ENCODE measurements at regions not wholly inside any gene's neighbourhood (a gene's known extent, or its start where the extent isn't known, plus 50 kb on each side); places are given as distances from the start of the nearest gene placed in this dataset.

- no peak for DNase-seq (ENCODE audit: low read depth)
- in situ Hi-C loops (cut with HindIII; ENCODE audit: low pct_unique_long_range_greater_than_20kb, low sequenced_read_pairs), result no loop called here
These were observed 981.9 kb downstream of the TUSC7 start for GRCh38 chr3:117691526-117691925.

DNA sequence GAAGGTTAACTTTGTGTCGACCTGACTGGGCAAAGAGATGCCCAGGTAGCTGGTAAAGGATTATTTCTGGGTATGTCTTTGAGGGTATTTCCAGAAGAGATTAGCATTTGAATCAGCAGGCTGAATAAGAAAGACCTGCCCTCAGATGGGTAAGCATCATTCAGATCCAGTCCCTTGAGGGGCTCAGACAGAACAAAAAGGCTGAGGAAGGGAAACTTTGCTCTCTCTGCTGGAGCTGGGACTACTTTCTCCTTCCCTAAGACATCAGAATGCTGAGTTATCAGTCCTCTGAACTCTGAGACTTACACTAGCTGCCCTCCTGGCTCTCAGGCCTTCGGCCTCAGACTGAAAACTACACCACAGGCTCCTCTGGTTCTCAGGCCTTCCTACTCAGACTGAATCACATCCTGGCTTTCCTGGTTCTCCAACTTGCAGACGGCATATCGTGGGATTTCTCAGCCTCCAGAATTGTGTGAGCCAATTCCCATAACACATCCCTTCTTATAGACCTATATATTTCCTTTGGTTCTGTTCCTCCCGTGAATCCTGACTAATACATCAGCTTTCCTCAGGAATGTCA, 982.9 kb downstream of the TUSC7 start:
- in situ Hi-C loops (cut with HindIII; ENCODE audit: low pct_unique_long_range_greater_than_20kb, low sequenced_read_pairs), result no loop called here
- DNase-seq (ENCODE audit: low read depth), result no peak

- in situ Hi-C loops (cut with HindIII; ENCODE audit: low pct_unique_long_range_greater_than_20kb, low sequenced_read_pairs), result no loop called here
- DNase-seq (ENCODE audit: low read depth), result no peak
These were observed 985.7 kb downstream of the TUSC7 start for GRCh38 chr3:117695321-117695720.

DNA sequence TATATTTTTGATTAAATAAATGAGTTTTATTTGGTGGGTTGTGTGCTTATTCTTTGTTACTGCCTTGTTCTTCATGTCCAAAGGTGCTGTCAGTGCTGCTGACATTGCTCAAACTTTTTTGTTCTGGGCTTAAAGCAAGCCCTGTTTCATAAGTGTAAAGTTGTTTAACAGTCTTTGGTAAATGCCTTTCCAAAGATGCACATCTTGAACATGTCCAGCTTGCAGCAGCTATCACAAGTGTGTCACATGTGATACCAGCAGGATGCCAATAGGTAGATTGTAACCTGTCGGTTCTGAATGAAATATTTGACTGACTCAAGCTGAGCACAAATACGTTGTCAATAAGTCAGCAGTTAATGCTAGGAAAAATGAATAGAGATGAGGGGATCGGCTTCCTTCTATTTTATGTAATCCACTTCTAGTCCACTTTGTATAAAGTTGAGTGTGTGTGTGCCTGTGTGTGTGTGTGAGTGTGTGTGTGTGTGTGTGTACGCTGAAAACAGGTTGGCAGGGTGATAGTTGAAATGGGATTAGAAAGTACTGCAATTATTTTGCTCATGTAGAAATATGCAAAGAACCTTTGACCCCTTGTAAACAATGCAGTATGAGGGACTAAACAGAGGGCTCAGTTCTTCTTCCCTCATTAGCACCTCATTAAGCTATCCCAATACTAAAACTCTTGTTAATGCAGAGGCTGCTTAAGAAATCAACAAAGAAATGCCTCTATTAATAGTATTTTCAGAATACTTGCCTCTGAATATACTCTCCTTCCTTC, 986.5 kb downstream of the TUSC7 start:
- in situ Hi-C loops (cut with HindIII; ENCODE audit: low pct_unique_long_range_greater_than_20kb, low sequenced_read_pairs), result no loop called here
- DNase-seq (ENCODE audit: low read depth), result no peak

DNA sequence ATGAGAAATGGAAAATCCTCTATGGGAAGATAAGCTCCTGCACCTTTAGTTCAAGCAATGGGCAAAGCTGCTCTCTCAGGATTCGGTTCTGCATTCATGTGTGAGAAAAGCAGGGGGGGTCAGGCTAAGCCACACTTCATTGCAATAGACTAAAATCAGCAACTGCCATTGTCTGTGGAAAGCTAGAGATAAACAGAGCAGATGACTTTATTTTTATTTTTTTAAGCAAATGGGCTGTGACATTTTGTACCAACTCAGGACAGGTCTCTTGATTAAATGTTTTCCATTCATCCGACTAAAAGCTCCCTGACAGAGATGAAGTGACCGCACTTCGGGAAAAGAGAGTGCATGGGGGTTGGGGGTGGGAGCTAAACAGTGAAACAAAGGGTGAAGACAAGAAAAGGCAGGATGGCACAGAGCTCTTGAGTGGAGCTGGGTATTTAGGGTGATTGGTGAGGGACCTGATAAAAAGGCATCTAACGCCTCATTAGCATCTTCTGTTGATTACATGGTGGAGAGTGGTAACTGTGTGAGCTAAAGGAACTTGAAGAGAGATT, 987.4 kb downstream of the TUSC7 start:
- no peak for DNase-seq (ENCODE audit: low read depth)
- in situ Hi-C loops (cut with HindIII; ENCODE audit: low pct_unique_long_range_greater_than_20kb, low sequenced_read_pairs), result no loop called here

DNA sequence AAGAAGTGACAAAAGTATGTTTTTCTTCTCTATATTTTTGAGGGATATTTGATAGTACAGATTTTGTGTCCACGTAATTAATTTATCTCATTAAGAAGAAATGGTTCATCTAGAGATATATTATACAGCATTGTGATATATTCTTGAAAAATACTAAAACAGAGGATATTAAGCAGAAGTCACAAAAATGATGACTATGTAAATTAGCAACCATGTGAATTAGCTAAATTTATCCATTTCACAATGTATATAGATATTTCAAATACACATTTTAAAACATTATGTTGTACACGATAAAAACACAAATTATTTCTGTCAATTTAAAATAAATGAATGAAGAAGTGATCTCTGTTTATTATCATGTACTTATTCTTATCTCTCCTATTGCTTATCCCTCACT, 989.5 kb downstream of the TUSC7 start:
- no peak for DNase-seq (ENCODE audit: low read depth)
- in situ Hi-C loops (cut with HindIII; ENCODE audit: low pct_unique_long_range_greater_than_20kb, low sequenced_read_pairs), result no loop called here

- no peak for DNase-seq (ENCODE audit: low read depth)
- in situ Hi-C loops (cut with HindIII; ENCODE audit: low pct_unique_long_range_greater_than_20kb, low sequenced_read_pairs), result no loop called here
These were observed 991.2 kb downstream of the TUSC7 start for GRCh38 chr3:117700573-117701360.

- no peak for DNase-seq (ENCODE audit: low read depth)
- in situ Hi-C loops (cut with HindIII; ENCODE audit: low pct_unique_long_range_greater_than_20kb, low sequenced_read_pairs), result no loop called here
These were observed 995.4 kb downstream of the TUSC7 start for GRCh38 chr3:117705011-117705410.

DNA sequence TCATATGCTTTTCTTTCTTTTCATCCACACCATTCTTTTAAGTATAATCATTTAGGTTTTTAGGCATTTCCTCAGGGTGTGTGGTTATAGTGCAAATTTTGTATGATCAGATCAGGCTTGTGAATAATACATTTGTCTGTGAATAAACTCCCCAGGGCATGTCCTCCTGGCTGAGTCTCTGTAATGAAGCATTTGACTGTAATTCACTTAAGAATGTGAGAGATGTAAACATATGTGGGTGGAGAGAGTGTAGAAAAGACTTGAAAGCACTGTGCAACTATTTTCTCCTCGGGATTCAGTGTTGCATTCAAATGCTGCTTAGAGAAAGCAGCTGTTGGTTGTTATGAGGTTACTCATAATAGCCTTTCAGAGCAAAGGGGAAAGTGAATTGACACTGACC, 996.5 kb downstream of the TUSC7 start:
- DNase-seq (ENCODE audit: low read depth), result no peak
- in situ Hi-C loops (cut with HindIII; ENCODE audit: low pct_unique_long_range_greater_than_20kb, low sequenced_read_pairs), result no loop called here

- in situ Hi-C loops (cut with HindIII; ENCODE audit: low pct_unique_long_range_greater_than_20kb, low sequenced_read_pairs), result no loop called here
- no peak for DNase-seq (ENCODE audit: low read depth)
These were observed 997.2 kb downstream of the TUSC7 start for GRCh38 chr3:117706756-117707155.

GRCh38 chr3:117708601-117709000, 999.0 kb downstream of the TUSC7 start:
- DNase-seq (ENCODE audit: low read depth), result no peak
- in situ Hi-C loops (cut with HindIII; ENCODE audit: low pct_unique_long_range_greater_than_20kb, low sequenced_read_pairs), result no loop called here

GRCh38 chr3:117709108-117709507, 999.5 kb downstream of the TUSC7 start:
- in situ Hi-C loops (cut with HindIII; ENCODE audit: low pct_unique_long_range_greater_than_20kb, low sequenced_read_pairs), result no loop called here

GRCh38 chr3:117710501-117710900, 1000.9 kb downstream of the TUSC7 start:
- in situ Hi-C loops (cut with HindIII; ENCODE audit: low pct_unique_long_range_greater_than_20kb, low sequenced_read_pairs), result no loop called here
- no peak for DNase-seq (ENCODE audit: low read depth)

More at GRCh38 chr3:117709108-117709507, 999.5 kb downstream of the TUSC7 start:
- no peak for DNase-seq (ENCODE audit: low read depth)

DNA sequence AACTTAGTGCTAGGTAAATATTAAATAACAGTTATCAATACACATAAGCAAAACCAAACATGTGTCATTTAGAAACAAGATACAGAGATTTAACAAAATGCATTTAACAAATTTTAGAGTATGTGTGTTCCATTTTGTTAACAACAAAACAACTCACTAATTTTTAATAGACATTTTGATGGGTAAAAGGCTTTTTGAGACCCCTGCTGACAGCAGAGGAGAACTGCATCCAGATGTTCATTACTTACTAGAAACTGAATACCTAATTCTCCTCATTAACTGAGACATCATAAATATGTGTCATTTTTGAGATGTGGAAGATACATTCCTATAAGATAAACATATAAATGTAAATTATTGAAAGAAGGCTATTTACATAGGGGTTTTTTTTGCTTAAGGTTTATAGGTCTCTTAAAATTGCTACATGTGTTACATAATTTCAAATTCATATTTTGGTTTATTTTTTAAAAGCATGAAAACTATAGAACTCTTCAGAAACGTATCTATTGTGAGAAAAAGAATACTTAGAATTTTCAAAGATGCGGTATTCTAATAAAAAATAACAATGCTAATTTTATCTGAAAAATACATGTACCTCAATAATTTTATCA, 1009.8 kb downstream of the TUSC7 start:
- peak; percentile 4 for DNase-seq (ENCODE audit: low read depth)
- in situ Hi-C loops (cut with HindIII; ENCODE audit: low pct_unique_long_range_greater_than_20kb, low sequenced_read_pairs), result no loop called here

DNA sequence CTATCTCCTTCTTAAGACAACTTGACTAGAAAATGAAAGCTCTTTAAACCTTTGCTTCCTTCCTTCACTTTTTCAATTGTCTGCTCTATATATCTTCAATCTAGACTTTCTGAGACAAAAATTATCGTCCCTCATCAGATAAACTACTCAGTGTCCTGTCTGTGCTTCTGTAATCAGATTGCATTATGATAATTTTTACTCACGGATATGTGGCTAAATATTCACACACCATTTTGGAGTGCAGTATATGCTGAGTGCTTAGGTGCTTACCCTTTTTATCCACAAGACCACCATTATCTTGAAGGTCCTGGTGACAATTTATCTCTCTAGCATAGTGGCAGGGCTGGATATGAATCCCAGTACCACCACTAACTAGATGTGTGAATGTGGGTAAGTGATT, 1012.3 kb downstream of the TUSC7 start:
- in situ Hi-C loops (cut with HindIII; ENCODE audit: low pct_unique_long_range_greater_than_20kb, low sequenced_read_pairs), result no loop called here

DNA sequence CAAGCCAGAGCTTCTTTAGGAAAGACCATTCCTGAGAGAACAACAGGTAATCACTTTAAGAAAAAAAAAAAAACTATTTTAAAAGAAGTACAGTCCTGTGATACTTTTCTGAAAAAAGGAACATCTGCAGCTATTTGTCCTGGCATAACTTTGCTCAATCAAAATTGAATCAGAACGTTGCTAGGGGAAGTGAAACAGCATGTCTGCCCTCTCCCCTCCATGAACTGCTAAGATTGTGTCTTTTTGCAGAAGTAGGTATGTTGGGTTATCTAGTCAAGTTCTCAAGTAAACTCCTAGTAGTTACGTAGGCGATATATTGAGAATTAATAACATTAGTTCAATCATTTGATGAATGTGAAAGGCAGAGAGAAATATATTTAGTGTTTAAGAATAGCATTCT, 1013.3 kb downstream of the TUSC7 start:
- in situ Hi-C loops (cut with HindIII; ENCODE audit: low pct_unique_long_range_greater_than_20kb, low sequenced_read_pairs), result no loop called here
- no peak for DNase-seq (ENCODE audit: low read depth)

More for the DNA sequence above, 1012.3 kb downstream of the TUSC7 start:
- DNase-seq (ENCODE audit: low read depth), result no peak

- no peak for DNase-seq (ENCODE audit: low read depth)
- in situ Hi-C loops (cut with HindIII; ENCODE audit: low pct_unique_long_range_greater_than_20kb, low sequenced_read_pairs), result no loop called here
These were observed 1014.2 kb downstream of the TUSC7 start for GRCh38 chr3:117723825-117724224.

- in situ Hi-C loops (cut with HindIII; ENCODE audit: low pct_unique_long_range_greater_than_20kb, low sequenced_read_pairs), result no loop called here
- DNase-seq (ENCODE audit: low read depth), result no peak
These were observed 1015.7 kb downstream of the TUSC7 start for GRCh38 chr3:117725314-117725713.

- no peak for DNase-seq (ENCODE audit: low read depth)
- in situ Hi-C loops (cut with HindIII; ENCODE audit: low pct_unique_long_range_greater_than_20kb, low sequenced_read_pairs), result no loop called here
These were observed 1017.2 kb downstream of the TUSC7 start for GRCh38 chr3:117726776-117727175.
